ENCODE measurements at regions not wholly inside any gene's neighbourhood (a gene's known extent, or its start where the extent isn't known, plus 50 kb on each side); places are given as distances from the start of the nearest gene placed in this dataset.

- no peak for TF ChIP-seq CTCF (IDR thresholded peaks at IDR 0.05)
- TF ChIP-seq POLR2AphosphoS5 (IDR thresholded peaks at IDR 0.05) = no peak
These were observed 735.5 kb downstream of the CBLN2 start for GRCh38 chr18:71808616-71809015.

Measured in suprapubic skin (tissue), 3 donors.